SU-DHL-6 (cell line): ENCODE measurements at regions not wholly inside any gene's neighbourhood (a gene's known extent, or its start where the extent isn't known, plus 50 kb on each side); places are given as distances from the start of the nearest gene placed in this dataset.

Experiments used
- H2AFZ ChIP-seq: fragments of 200-600 bp; sonication (generic); 2 replicates; pipeline ENCODE4 v1.6.1; 2014; ENCODE audit warnings: low read depth, mild to moderate bottlenecking, moderate library complexity, mixed read lengths, antibody characterized with exemption, low read length; ENCODE audit not compliant: severe bottlenecking
- H3F3A ChIP-seq: fragments of 200-600 bp; shearing (Covaris generic); 2 replicates; pipeline ENCODE4 v1.6.0; 2016; ENCODE audit warnings: antibody characterized with exemption, mild to moderate bottlenecking; ENCODE audit not compliant: insufficient read depth
- H3K27ac ChIP-seq: fragments of 200-600 bp; sonication (generic); 2 replicates; pipeline ENCODE4 v1.5.1; 2016; ENCODE audit warnings: low read depth, mild to moderate bottlenecking, low read length, moderate library complexity, mixed read lengths
- H3K27me3 ChIP-seq: fragments of 200-600 bp; sonication (generic), shearing (Covaris generic); 2 replicates; pipeline ENCODE4 v1.6.0; 2014; ENCODE audit warnings: mild to moderate bottlenecking, low read length
- H3K36me3 ChIP-seq: fragments of 200-600 bp; sonication (generic); 2 replicates; pipeline ENCODE4 v1.6.1; 2014; ENCODE audit warnings: mild to moderate bottlenecking, low read length, mixed read lengths
- H3K4me2 ChIP-seq: fragments of 300-600, 200-600 bp; shearing (Covaris generic), sonication (generic); 2 replicates; pipeline ENCODE4 v1.6.0; 2014; ENCODE audit warnings: low read length, low read depth, mild to moderate bottlenecking; ENCODE audit not compliant: poor library complexity, severe bottlenecking
- H3K4me3 ChIP-seq: fragments of 200-600 bp; sonication (generic); 2 replicates; pipeline ENCODE4 v1.5.1; 2014; ENCODE audit warnings: antibody characterized with exemption, low read length, mild to moderate bottlenecking, mixed read lengths; ENCODE audit not compliant: insufficient read depth, poor library complexity, severe bottlenecking
- H3K79me2 ChIP-seq: fragments of 200-600 bp; sonication (generic); 2 replicates; pipeline ENCODE4 v1.6.1; 2014; ENCODE audit warnings: mild to moderate bottlenecking, low read length, moderate library complexity; ENCODE audit not compliant: insufficient read depth
- H3K9ac ChIP-seq: fragments of 200-600 bp; sonication (generic); 2 replicates; pipeline ENCODE4 v1.7.0; 2014; ENCODE audit warnings: mild to moderate bottlenecking, low read length
- H3K9me2 ChIP-seq: fragments of 200-600 bp; sonication (generic); replicated peaks from 2 replicates; pipeline ENCODE4 v1.6.1; 2014; ENCODE audit warnings: low read length; ENCODE audit not compliant: insufficient read depth
- H3K9me3 ChIP-seq: fragments of 200-600 bp; sonication (generic); 2 replicates; pipeline ENCODE4 v1.6.1; 2014; ENCODE audit warnings: low read length, mixed read lengths; ENCODE audit not compliant: insufficient read depth
- H4K20me1 ChIP-seq: fragments of 200-600 bp; sonication (generic); 2 replicates; pipeline ENCODE4 v1.6.1; 2014; ENCODE audit warnings: low read depth, mild to moderate bottlenecking, antibody characterized with exemption, low read length, moderate library complexity, mixed read lengths
- CTCF ChIP-seq: fragments of 200-600 bp; sonication (generic); IDR thresholded peaks from one replicate; pipeline ENCODE4 v1.5.1; 2017; ENCODE audit warnings: antibody characterized with exemption, mild to moderate bottlenecking, low read length, moderate library complexity; ENCODE audit not compliant: insufficient read depth, poor library complexity, severe bottlenecking
- EZH2phosphoT487 ChIP-seq: fragments of 200-600 bp; sonication (generic), shearing (Covaris generic); conservative IDR thresholded peaks from 2 replicates; pipeline ENCODE4 v1.6.1; 2018; ENCODE audit warnings: mild to moderate bottlenecking, antibody characterized with exemption, low read length, moderate library complexity, mixed read lengths

GRCh38 chr9:109861918-109862317 lies 81.9 kb downstream of the PALM2AKAP2 start:
- Histone ChIP-seq H3K4me3 (no peak overlapping the region), H2AFZ (no peak overlapping the region), H3F3A (no peaks in the 10 kb centered on the region), H3K9me2 (no peaks in the 10 kb centered on the region), H3K9me3 (no peaks in the 10 kb centered on the region), H3K36me3 (no peaks in the 10 kb centered on the region), H3K27me3 (no peaks in the 10 kb centered on the region), H3K4me2 (no peak overlapping the region), H3K79me2 (no peaks in the 10 kb centered on the region), H3K27ac (no peak overlapping the region), H4K20me1 (no peaks in the 10 kb centered on the region), H3K9ac (no peak overlapping the region)
- TF ChIP-seq CTCF, result no peak
- no peak for TF ChIP-seq EZH2phosphoT487

- Histone ChIP-seq H3K9me3 (no peaks in the 10 kb centered on the region), H3K9me2 (no peaks in the 10 kb centered on the region), H4K20me1 (no peaks in the 10 kb centered on the region), H3K27me3 (no peaks in the 10 kb centered on the region), H3F3A (no peaks in the 10 kb centered on the region), H2AFZ (no peak overlapping the region), H3K4me2 (no peak overlapping the region), H3K27ac (no peak overlapping the region), H3K36me3 (no peaks in the 10 kb centered on the region), H3K79me2 (no peaks in the 10 kb centered on the region), H3K9ac (no peak overlapping the region), H3K4me3 (no peak overlapping the region)
- no peak for TF ChIP-seq EZH2phosphoT487
- TF ChIP-seq CTCF, result no peak
Measured at GRCh38 chr9:109862452-109862851, 82.5 kb downstream of the PALM2AKAP2 start.

- Histone ChIP-seq H3K4me2 (no peak overlapping the region), H3K9me3 (no peaks in the 10 kb centered on the region), H2AFZ (no peak overlapping the region), H3K9ac (no peak overlapping the region), H3K79me2 (no peaks in the 10 kb centered on the region), H3K27me3 (no peaks in the 10 kb centered on the region), H3K4me3 (no peak overlapping the region), H4K20me1 (no peaks in the 10 kb centered on the region), H3F3A (no peaks in the 10 kb centered on the region), H3K27ac (no peak overlapping the region), H3K36me3 (no peaks in the 10 kb centered on the region), H3K9me2 (no peaks in the 10 kb centered on the region)
- TF ChIP-seq EZH2phosphoT487 (no peak), CTCF (no peak)
Measured at GRCh38 chr9:109863961-109864360, 84.0 kb downstream of the PALM2AKAP2 start.

- Histone ChIP-seq H3K4me3 (no peak overlapping the region), H3F3A (no peaks in the 10 kb centered on the region), H3K9me3 (no peaks in the 10 kb centered on the region), H3K36me3 (no peaks in the 10 kb centered on the region), H3K27me3 (no peaks in the 10 kb centered on the region), H3K79me2 (no peaks in the 10 kb centered on the region), H2AFZ (no peak overlapping the region), H4K20me1 (no peaks in the 10 kb centered on the region), H3K4me2 (no peak overlapping the region), H3K9me2 (no peaks in the 10 kb centered on the region), H3K9ac (no peak overlapping the region), H3K27ac (no peak overlapping the region)
- TF ChIP-seq CTCF, result no peak
- TF ChIP-seq EZH2phosphoT487, result no peak
Measured at GRCh38 chr9:109865521-109865920, 85.5 kb downstream of the PALM2AKAP2 start.
